ENCODE measurements at regions not wholly inside any gene's neighbourhood (a gene's known extent, or its start where the extent isn't known, plus 50 kb on each side); places are given as distances from the start of the nearest gene placed in this dataset.

DNA sequence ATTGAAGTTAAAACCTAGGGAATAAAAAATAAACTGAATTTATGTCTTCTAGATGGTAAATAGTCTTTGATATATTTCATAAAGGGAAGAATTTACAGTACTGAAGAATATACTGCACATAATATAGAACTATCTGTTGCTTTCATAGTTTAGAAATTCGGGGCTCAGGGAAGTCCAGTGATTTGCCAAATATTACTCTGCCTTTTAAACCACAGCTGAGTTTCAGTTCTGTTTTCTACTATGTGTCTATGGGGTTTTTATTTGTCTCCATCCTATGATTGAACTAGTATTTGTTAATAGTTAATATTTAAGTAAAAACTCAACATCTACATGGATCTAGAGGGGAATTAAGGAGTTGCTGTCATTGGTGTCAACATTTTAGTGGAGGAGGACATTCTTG, 715.0 kb upstream of the CDH8 start:
- TF ChIP-seq, protein P1, sequence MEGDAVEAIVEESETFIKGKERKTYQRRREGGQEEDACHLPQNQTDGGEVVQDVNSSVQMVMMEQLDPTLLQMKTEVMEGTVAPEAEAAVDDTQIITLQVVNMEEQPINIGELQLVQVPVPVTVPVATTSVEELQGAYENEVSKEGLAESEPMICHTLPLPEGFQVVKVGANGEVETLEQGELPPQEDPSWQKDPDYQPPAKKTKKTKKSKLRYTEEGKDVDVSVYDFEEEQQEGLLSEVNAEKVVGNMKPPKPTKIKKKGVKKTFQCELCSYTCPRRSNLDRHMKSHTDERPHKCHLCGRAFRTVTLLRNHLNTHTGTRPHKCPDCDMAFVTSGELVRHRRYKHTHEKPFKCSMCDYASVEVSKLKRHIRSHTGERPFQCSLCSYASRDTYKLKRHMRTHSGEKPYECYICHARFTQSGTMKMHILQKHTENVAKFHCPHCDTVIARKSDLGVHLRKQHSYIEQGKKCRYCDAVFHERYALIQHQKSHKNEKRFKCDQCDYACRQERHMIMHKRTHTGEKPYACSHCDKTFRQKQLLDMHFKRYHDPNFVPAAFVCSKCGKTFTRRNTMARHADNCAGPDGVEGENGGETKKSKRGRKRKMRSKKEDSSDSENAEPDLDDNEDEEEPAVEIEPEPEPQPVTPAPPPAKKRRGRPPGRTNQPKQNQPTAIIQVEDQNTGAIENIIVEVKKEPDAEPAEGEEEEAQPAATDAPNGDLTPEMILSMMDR (IDR thresholded peaks at IDR 0.05; ENCODE audit: low read depth, low read length), result no peak
- TF ChIP-seq POLR2A (IDR thresholded peaks at IDR 0.05; ENCODE audit: extremely low read depth, insufficient read length), result no peak
